Fibroblast of skin of abdomen (primary cell): ENCODE measurements at regions not wholly inside any gene's neighbourhood (a gene's known extent, or its start where the extent isn't known, plus 50 kb on each side); places are given as distances from the start of the nearest gene placed in this dataset.
"Not testable (repeated sequence)": the region's sequence is repeated elsewhere in the genome, so short reads cannot be mapped to it uniquely, and the experiment has no call there.

Source experiments
- DNase-seq: peaks from one replicate; pipeline ENCODE4 v3.0.0-alpha.2; 2013

- DNase-seq = peak; percentile 16
These were observed 202.6 kb downstream of the AASDHPPT start for GRCh38 chr11:106280036-106280435.

GRCh38 chr11:106281455-106282173 lies 204.2 kb downstream of the AASDHPPT start:
- peak; percentile 95 for DNase-seq

- DNase-seq = peak; percentile 13
These were observed 209.5 kb downstream of the AASDHPPT start for GRCh38 chr11:106286881-106287504.

GRCh38 chr11:106288057-106288456 lies 210.6 kb downstream of the AASDHPPT start:
- DNase-seq = no peak

GRCh38 chr11:106288822-106289387 lies 211.4 kb downstream of the AASDHPPT start:
- peak; percentile 25 for DNase-seq

GRCh38 chr11:106292526-106292925 lies 215.1 kb downstream of the AASDHPPT start:
- no peak for DNase-seq

GRCh38 chr11:106295974-106296373 lies 218.5 kb downstream of the AASDHPPT start:
- no peak for DNase-seq

GRCh38 chr11:106302416-106302815 lies 225.0 kb downstream of the AASDHPPT start:
- no peak for DNase-seq

GRCh38 chr11:106304274-106304673 lies 226.8 kb downstream of the AASDHPPT start:
- DNase-seq = peak; percentile 79

- no peak for DNase-seq
These were observed 228.0 kb downstream of the AASDHPPT start for GRCh38 chr11:106305458-106305857.

GRCh38 chr11:106306942-106307341 lies 229.5 kb downstream of the AASDHPPT start:
- DNase-seq = no peak

GRCh38 chr11:106309070-106309684 lies 231.7 kb downstream of the AASDHPPT start:
- DNase-seq = no peak

- peak; percentile 69 for DNase-seq
These were observed 234.2 kb downstream of the AASDHPPT start for GRCh38 chr11:106311531-106312230.

GRCh38 chr11:106317208-106317773 lies 239.8 kb downstream of the AASDHPPT start:
- DNase-seq = not testable (repeated sequence)

GRCh38 chr11:106321601-106322000 lies 244.1 kb downstream of the AASDHPPT start:
- no peak for DNase-seq

GRCh38 chr11:106322106-106322505 lies 244.6 kb downstream of the AASDHPPT start:
- DNase-seq = no peak

- DNase-seq = no peak
These were observed 248.6 kb downstream of the AASDHPPT start for GRCh38 chr11:106326087-106326486.

- no peak for DNase-seq
These were observed 249.7 kb downstream of the AASDHPPT start for GRCh38 chr11:106327134-106327533.

- DNase-seq = no peak
These were observed 250.2 kb downstream of the AASDHPPT start for GRCh38 chr11:106327637-106328036.

- no peak for DNase-seq
These were observed 252.0 kb downstream of the AASDHPPT start for GRCh38 chr11:106329273-106330018.

GRCh38 chr11:106331176-106331575 lies 253.7 kb downstream of the AASDHPPT start:
- peak; percentile 81 for DNase-seq

GRCh38 chr11:106333678-106334077 lies 256.2 kb downstream of the AASDHPPT start:
- no peak for DNase-seq
